Germinal center (tissue), 1 donor: ENCODE measurements at regions not wholly inside any gene's neighbourhood (a gene's known extent, or its start where the extent isn't known, plus 50 kb on each side); places are given as distances from the start of the nearest gene placed in this dataset.
"Not testable (repeated sequence)": the region's sequence is repeated elsewhere in the genome, so short reads cannot be mapped to it uniquely, and the experiment has no call there.

Experiments
- DNase-seq: peaks from one replicate; pipeline ENCODE4 v3.0.0; 2012; ENCODE audit warnings: mixed read lengths, low spot score

GRCh38 chr10:4230036-4230435, 445.0 kb upstream of the KLF6 start:
- DNase-seq = no peak

- DNase-seq = no peak
These were observed 444.1 kb upstream of the KLF6 start for GRCh38 chr10:4229106-4229505.

- DNase-seq = no peak
These were observed 442.6 kb upstream of the KLF6 start for GRCh38 chr10:4227586-4227985.

GRCh38 chr10:4226941-4227540, 442.0 kb upstream of the KLF6 start:
- DNase-seq = no peak

- DNase-seq = no peak
These were observed 439.2 kb upstream of the KLF6 start for GRCh38 chr10:4224178-4224577.

GRCh38 chr10:4221310-4221709, 436.3 kb upstream of the KLF6 start:
- DNase-seq = not testable (repeated sequence)

- no peak for DNase-seq
These were observed 434.9 kb upstream of the KLF6 start for GRCh38 chr10:4219901-4220300.

GRCh38 chr10:4217653-4218052, 432.6 kb upstream of the KLF6 start:
- no peak for DNase-seq

- DNase-seq = no peak
These were observed 432.2 kb upstream of the KLF6 start for GRCh38 chr10:4217187-4217586.

- no peak for DNase-seq
These were observed 431.7 kb upstream of the KLF6 start for GRCh38 chr10:4216726-4217125.

GRCh38 chr10:4215963-4216575, 431.1 kb upstream of the KLF6 start:
- no peak for DNase-seq

GRCh38 chr10:4215485-4215884, 430.5 kb upstream of the KLF6 start:
- DNase-seq = no peak

GRCh38 chr10:4214908-4215307, 429.9 kb upstream of the KLF6 start:
- no peak for DNase-seq

GRCh38 chr10:4213441-4213840, 428.4 kb upstream of the KLF6 start:
- no peak for DNase-seq

- no peak for DNase-seq
These were observed 427.2 kb upstream of the KLF6 start for GRCh38 chr10:4212111-4212630.

- no peak for DNase-seq
These were observed 423.5 kb upstream of the KLF6 start for GRCh38 chr10:4208499-4208898.

GRCh38 chr10:4205113-4205512, 420.1 kb upstream of the KLF6 start:
- DNase-seq = no peak

GRCh38 chr10:4202938-4203337, 417.9 kb upstream of the KLF6 start:
- no peak for DNase-seq

- no peak for DNase-seq
These were observed 417.1 kb upstream of the KLF6 start for GRCh38 chr10:4201866-4202825.

GRCh38 chr10:4199196-4199595, 414.2 kb upstream of the KLF6 start:
- DNase-seq = no peak

GRCh38 chr10:4198216-4198615, 413.2 kb upstream of the KLF6 start:
- no peak for DNase-seq

GRCh38 chr10:4197676-4198075, 412.7 kb upstream of the KLF6 start:
- no peak for DNase-seq
